Renal cortex interstitium (tissue), 11 donors: ENCODE measurements at regions not wholly inside any gene's neighbourhood (a gene's known extent, or its start where the extent isn't known, plus 50 kb on each side); places are given as distances from the start of the nearest gene placed in this dataset.
"Not testable (repeated sequence)": the region's sequence is repeated elsewhere in the genome, so short reads cannot be mapped to it uniquely, and the experiment has no call there.

Experiments
- DNase-seq, 11 donors: peaks; one replicate each; pipeline ENCODE4 v3.0.0-alpha.2; 2013; ENCODE audit warnings: low read depth in 9 of 11, low spot score in 4 of 11; ENCODE audit errors: extremely low read depth in 1 of 11

- DNase-seq, result no peak
These were observed 163.8 kb upstream of the PRSS1 start for GRCh38 chr7:142585425-142585824.

DNA sequence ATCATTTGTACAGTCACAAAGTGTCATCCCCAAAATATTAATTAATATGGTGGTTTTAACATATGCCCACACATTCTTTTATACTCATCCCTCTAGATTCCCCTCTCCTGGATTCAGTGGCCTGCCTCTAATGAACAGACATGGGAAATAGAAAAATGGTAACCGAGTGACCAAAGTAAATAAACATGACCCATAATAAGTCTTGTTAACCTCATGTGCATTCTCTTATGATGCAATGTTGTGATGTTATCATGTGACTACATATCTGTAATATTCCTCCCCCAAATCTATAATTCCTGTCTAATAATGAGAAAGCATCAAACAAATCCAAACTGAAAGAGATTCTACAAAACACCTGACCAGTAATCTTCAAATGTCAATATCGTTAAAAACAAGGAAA lies 164.5 kb upstream of the PRSS1 start:
- DNase-seq, result no peak

DNA sequence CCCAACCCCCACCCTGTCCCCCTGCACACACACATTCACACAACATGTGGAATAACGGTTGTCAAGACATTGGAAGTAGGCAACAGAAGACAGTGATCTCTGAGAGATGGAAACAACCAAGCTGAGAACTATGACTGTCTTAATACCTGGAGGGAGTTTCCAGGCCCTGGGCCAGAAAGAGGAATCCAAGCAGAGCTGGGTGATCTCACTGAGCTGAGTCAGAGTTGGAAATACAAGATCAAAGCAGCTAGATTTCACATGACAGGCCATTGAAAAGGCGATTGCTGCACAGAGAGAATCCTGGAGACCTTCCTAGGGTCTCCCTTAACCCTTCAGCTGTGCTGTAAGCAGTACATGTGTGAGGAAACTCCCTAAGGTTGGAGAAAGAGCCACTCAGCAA lies 165.8 kb upstream of the PRSS1 start:
- no peak for DNase-seq

DNA sequence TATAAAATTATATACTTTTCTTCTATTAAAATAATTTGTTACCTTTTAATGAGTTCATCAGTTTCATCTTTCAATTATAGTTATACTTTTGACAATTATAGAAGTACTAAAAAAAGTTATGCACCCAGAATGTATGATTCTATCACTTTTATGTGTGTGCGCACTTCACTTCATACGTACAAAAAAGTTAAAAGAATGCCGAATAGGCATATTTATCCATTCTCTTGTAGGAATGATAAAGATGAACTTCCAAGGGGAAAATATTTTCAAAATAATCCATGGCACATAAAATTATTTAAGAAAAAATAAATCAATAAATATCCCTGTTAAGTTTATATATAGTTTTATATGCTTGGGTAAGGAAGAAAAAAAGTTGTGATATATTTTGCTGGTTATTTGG lies 166.9 kb upstream of the PRSS1 start:
- no peak for DNase-seq

DNA sequence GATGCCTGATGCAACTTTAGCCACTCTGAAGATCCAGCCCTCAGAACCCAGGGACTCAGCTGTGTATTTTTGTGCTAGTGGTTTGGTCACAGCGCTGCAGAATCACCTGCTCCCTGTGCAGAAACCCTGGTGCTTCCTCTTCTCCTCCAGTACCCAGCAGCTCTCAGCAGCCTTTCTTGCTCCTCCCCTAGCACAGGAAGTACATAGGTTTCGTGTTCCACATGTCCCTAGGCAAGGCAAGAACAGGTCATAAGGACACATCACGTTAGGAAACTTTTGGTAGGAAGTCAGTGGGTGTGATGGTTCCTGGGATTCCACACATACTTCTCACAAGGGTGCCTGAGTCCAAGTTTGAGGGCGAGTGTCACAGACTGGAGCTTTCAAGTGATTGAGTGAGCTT lies 167.9 kb upstream of the PRSS1 start:
- no peak for DNase-seq

DNA sequence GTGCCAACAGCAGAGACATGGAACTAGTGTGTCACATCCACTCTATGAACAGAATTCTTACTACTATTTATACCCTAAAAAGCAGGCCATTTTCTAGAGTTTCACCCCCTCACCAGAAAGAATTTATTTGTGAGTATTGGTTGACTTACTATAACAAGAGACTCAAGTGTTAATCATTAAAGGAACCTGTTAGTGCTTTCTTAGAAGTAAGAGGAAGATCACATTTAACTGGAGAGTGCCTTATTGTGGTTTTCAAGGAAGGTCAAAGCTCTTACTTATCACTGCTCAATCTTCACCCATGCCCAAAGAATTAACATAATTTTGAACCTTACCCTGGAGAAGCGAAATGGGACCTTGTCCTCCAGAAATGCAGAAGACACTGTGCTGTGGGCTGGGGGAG lies 169.3 kb upstream of the PRSS1 start:
- peak in 2 of 11 donors; percentile 16 to 28 for DNase-seq

- not testable (repeated sequence) for DNase-seq
These were observed 173.9 kb upstream of the PRSS1 start for GRCh38 chr7:142575351-142575750.

DNA sequence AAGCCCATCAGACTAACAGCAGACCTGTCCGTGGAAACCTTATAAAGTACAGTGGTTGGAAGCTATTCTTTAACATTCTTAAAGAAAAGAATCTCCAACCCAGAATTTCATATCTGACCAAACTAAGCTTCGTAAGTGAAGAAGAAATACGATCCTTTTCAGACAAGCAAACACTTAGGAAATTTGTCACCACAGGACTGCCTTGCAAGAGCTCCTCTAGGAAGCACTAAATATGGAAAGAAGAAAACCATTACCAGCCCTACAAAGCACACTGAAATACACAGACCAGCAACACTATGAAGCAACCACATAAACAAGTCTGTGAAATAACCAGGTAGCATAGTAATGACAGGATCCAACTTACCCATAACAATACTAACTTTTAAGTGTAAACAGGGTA lies 177.7 kb upstream of the PRSS1 start:
- DNase-seq, result no peak

GRCh38 chr7:142569851-142570250 lies 179.4 kb upstream of the PRSS1 start:
- no peak for DNase-seq

DNA sequence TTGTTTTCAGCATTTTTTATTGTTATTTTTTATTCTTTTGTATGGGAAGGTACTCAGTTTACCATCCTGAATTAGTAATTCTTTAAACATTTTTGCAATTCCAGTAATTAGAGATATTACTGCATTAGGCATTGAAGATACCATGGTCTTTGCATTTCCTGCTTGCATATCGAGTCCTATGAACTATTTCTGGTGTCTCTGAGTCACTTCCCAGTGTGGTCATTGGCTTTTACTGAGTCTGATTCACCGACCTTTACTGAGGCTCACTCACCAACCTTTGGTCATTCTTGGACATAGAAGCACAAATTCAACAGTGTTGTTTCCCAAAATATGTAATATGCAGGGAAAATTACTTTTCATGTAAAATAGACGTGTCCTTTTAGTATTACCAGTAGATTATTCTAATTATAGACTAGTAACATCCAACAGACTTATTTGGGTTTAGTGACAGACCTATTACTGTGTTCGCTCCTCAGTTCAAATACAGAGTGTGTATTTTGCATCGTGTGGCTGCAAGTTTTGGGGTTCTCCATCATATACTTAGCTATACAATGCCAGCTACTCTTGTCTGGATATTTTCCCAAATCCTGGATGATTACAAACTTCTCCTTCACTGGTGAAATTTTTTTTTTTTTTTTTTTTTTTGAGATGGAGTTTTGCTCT lies 180.7 kb upstream of the PRSS1 start:
- DNase-seq, result no peak

DNA sequence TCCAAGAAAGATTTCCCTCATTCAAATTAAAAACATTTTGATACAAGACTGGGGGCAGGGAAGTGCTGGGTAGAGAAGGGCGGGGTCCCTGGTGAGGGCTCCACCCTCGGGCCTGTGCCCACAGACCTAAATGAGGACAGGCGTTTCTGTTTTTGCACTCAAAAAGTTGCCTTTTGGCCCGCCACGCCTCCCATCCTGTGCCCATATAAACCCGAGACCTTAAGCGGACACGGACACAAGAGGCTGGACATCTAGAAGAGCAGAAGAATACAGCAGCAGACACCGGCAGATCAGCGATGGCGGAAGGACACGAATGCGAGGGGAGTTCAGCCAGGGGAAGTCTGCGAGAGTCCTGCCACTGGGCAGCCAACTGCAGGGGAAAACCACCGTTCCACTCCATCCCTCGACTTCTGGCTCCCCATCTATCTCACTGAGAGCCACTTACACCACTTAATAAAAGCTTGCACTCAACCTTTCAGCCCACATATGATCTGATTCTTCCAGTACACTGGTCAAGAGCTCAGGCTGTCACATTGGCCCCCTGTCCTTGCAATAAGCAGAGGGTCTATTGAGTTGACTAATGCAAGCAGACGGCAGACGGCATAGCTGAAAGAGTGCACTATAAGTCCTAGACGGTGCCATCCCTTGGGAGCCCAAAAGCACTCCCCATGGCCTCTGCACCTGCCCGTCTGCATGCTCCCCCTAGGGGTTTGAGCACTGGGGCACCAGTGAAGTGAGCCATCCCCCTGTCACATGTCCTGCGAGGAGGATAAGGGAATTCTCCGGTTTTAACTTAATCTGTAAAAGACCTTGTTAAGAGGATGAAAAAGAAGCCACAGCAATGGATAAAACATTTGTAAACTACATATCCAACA lies 181.8 kb upstream of the PRSS1 start:
- DNase-seq, result no peak

- DNase-seq, result no peak
These were observed 183.0 kb upstream of the PRSS1 start for GRCh38 chr7:142566271-142566670.

DNA sequence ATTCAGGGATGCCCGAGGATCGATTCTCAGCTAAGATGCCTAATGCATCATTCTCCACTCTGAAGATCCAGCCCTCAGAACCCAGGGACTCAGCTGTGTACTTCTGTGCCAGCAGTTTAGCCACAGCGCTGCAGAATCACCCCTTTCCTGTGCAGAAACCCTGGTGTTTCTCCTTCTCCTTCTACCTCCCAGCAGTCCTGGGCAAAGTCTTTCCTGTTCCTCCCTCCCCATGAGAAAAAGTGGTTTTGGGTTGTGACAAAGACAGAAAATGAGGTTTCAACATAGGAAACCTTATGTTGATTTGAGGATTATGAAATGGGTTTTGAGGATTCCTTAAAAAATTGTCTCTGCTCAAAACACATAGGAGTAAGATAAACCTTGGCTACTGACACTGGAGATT lies 185.1 kb upstream of the PRSS1 start:
- not testable (repeated sequence) for DNase-seq

DNA sequence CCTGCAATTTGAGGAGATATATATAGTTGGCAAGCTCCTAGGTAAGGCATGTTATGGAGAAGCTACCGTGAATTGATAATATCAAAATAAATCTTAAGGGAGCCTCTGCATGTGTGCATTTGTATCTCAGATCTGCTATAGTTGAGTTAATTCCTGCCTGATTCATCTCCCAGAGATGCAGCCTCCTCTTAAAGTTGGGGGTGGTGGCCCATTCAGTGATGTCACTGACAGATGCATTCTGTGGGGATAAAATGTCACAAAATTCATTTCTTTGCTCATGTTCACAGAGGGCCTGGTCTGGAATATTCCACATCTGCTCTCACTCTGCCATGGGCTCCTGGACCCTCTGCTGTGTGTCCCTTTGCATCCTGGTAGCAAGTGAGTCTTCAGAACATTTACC lies 185.8 kb upstream of the PRSS1 start:
- no peak for DNase-seq

DNA sequence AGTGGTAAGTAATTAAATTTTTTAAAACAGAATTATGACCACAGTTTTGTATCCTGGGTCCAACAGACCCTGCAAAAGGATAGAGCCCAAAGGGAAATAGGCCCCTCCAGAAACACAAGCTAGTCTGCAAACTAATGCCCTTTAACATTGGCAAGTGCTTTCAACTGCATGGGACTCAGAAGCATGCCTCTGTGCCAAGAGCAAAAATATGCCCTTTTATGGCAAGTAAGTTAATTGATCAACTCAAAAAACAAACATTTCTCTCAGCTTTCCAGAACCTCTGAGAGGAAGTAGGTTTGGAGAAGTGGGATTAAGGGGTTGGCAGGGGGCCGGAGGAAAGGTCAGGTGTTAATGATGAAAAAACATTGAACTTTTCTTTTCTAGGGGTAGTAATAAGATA lies 186.6 kb upstream of the PRSS1 start:
- no peak for DNase-seq

DNA sequence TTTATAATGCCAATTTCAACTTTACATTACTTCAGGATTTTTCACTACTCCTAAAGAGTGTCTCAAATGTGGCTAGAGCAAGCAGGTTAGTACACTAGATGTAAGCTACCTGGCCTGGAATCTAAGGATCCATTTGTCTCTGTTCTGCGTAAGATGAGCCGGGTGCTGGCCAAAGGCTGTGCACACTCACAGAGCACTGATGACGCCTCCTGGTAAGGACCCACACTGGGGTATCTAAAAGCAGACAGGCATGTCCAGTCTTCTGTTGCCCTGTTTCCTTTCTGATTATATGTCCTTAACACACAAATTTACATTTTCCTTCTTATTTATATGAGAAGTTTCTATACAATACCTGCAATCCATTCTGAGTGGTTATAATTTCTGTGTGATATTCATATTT lies 187.9 kb upstream of the PRSS1 start:
- not testable (repeated sequence) for DNase-seq

- not testable (repeated sequence) for DNase-seq
These were observed 188.5 kb upstream of the PRSS1 start for GRCh38 chr7:142560770-142561169.

DNA sequence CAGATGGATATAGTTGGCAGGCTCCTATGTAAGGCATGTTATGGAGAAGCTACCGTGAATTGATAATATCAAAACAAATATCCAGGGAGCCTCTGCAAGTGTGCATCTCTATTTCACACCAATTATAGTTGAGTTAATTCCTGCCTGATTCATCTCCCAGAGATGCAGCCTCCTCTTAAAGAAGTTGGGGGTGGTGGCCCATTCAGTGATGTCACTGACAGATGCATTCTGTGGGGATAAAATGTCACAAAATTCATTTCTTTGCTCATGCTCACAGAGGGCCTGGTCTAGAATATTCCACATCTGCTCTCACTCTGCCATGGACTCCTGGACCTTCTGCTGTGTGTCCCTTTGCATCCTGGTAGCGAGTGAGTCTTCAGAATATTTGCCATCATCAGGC lies 189.1 kb upstream of the PRSS1 start:
- DNase-seq, result no peak

DNA sequence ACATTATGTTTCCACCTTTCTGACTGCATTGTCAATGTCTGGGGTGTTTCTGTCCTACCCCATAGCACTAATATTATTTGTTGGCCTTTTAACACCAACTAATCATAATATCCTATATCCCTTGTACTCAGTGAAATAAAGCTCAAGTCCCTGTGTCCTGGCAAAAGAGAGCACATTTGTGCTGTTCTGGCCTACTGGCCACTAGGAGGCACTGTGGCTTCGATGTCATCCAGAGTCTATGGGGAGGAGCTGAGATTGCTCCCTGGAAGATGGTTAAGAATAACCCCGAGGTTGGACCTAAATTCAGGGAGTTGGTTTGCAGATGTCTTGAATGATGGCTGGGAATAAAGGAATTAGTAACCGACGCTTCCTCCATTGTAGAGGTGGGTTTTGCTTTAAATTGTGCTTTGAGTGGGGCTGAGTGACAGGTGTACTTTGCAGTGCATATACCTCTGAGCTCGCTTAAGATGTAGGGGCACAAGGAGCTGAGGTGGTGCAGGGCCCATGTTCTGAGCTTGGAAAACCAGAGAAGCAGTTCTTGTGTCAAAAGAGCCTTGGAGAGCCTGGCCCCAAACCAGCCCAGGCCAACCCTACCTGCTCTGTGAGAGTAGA lies 191.2 kb upstream of the PRSS1 start:
- peak in 1 of 11 donors; percentile 8 for DNase-seq

DNA sequence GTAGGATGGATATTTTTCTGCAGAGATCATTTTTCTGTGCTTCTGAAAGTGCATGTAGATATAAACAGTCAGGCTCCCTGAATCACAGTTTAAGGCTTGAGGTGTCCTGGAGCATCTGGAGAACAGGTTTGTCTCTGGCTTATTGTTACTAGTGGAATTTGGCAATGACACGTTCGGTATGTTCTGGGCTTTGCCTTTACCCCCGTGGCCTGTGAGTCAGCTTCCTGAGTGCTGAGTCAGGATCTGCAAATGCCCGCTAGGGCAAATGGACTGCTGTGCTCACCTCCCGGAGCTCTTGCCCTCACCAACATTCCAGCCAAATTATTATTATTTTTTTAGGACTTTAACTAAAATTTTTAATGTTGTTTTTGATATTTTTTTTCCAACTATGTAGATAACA lies 192.5 kb upstream of the PRSS1 start:
- DNase-seq, result no peak
